NT2/D1 (cell line): ENCODE measurements at regions not wholly inside any gene's neighbourhood (a gene's known extent, or its start where the extent isn't known, plus 50 kb on each side); places are given as distances from the start of the nearest gene placed in this dataset.

Source experiments
- YY1 ChIP-seq: IDR thresholded peaks from 2 replicates; pipeline ENCODE4 v1.6.1; 2011; ENCODE audit not compliant: insufficient read length, insufficient read depth
- ZNF274 ChIP-seq: IDR thresholded peaks from 2 replicates; pipeline ENCODE4 v1.6.1; 2011; ENCODE audit warnings: mild to moderate bottlenecking, low read depth, low read length

- TF ChIP-seq ZNF274: no peak
- TF ChIP-seq YY1: no peak
These were observed 79.8 kb upstream of the FBXL7 start for GRCh38 chr5:15420201-15420600.
